Mucosa of rectum (tissue), 2 donors: ENCODE measurements at regions not wholly inside any gene's neighbourhood (a gene's known extent, or its start where the extent isn't known, plus 50 kb on each side); places are given as distances from the start of the nearest gene placed in this dataset.
"Not testable (repeated sequence)": the region's sequence is repeated elsewhere in the genome, so short reads cannot be mapped to it uniquely, and the experiment has no call there.

Experiments used
- H3K27ac ChIP-seq, 2 donors: one replicate each; pipeline ENCODE4 v1.7.0; 2013; ENCODE audit warnings: inconsistent platforms in 2 of 2, low read depth in 2 of 2, low read length in 2 of 2
- H3K27me3 ChIP-seq, 2 donors: one replicate each; pipeline ENCODE4 v1.7.0; 2013; ENCODE audit warnings: low read length in 2 of 2; ENCODE audit not compliant: control insufficient read depth in 2 of 2, insufficient read depth in 2 of 2
- H3K36me3 ChIP-seq, 2 donors: one replicate each; pipeline ENCODE4 v1.7.0; 2013; ENCODE audit warnings: low read length in 2 of 2; ENCODE audit not compliant: control insufficient read depth in 2 of 2, insufficient read depth in 2 of 2
- H3K4me1 ChIP-seq, 2 donors: one replicate each; pipeline ENCODE4 v1.7.0; 2013; ENCODE audit warnings: low read length in 2 of 2, mild to moderate bottlenecking in 1 of 2; ENCODE audit not compliant: control insufficient read depth in 2 of 2, insufficient read depth in 2 of 2
- H3K4me3 ChIP-seq, 2 donors: one replicate each; pipeline ENCODE4 v1.7.0; 2013; ENCODE audit warnings: low read length in 2 of 2
- H3K9ac ChIP-seq, 2 donors: one replicate each; pipeline ENCODE4 v1.7.0; 2013; ENCODE audit warnings: low read length in 2 of 2, low read depth in 1 of 2, mild to moderate bottlenecking in 1 of 2
- H3K9me3 ChIP-seq, 2 donors: one replicate each; pipeline ENCODE4 v1.7.0; 2013; ENCODE audit warnings: low read length in 2 of 2; ENCODE audit not compliant: control insufficient read depth in 2 of 2
- donor health status: healthy.
- donor health status: Normal muscosa, but diverticular disease.

- Histone ChIP-seq H3K27ac (no peak overlapping the region), H3K4me3 (no peak overlapping the region), H3K4me1 (no peaks in the 10 kb centered on the region), H3K36me3 (no peaks in the 10 kb centered on the region), H3K9me3 (no peaks in the 10 kb centered on the region), H3K27me3 (no peaks in the 10 kb centered on the region), H3K9ac (no peak overlapping the region)
Observed at GRCh38 chr22:22816171-22816514, 71.5 kb upstream of the IGLL5 start.

DNA sequence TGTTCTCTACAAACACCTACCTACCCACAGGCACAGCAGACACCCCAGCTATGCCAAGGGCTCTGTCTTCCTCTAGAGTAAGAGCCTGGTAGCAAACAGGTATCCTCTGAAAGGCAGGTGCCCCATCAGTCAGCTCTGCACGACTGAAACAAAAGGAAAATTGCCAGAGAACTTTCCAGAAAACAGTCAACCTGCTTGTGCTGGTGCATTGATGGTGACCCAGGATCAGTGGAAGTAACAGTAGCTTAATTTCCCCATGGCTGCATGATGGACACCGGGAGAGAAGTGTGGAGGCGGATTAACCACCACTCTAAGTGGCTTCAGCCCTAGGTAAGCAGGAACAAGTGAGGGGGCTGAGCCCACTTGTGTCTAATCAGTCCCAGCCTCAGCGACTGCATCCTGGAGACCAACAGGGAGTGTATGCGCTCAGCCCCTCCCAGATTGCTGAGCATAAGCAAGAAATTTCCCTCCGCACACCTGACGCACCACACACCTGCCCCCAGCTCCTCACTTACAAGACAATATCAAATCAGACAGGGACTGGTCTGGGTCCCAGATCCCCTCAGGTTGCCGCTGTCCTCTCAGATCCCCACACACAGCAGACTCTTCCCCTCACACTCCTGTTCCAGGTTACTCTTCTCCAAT lies 70.7 kb upstream of the IGLL5 start:
- H3K27me3 ChIP-seq = no peaks in the 10 kb centered on the region
- no peak overlapping the region for H3K9ac ChIP-seq
- peaks cover 0 to under 1% of the 10 kb centered on the region in 2 donors for H3K4me1 ChIP-seq
- no peak overlapping the region for H3K4me3 ChIP-seq
- no peaks in the 10 kb centered on the region for H3K36me3 ChIP-seq
- no peaks in the 10 kb centered on the region for H3K9me3 ChIP-seq
- no peak overlapping the region for H3K27ac ChIP-seq

DNA sequence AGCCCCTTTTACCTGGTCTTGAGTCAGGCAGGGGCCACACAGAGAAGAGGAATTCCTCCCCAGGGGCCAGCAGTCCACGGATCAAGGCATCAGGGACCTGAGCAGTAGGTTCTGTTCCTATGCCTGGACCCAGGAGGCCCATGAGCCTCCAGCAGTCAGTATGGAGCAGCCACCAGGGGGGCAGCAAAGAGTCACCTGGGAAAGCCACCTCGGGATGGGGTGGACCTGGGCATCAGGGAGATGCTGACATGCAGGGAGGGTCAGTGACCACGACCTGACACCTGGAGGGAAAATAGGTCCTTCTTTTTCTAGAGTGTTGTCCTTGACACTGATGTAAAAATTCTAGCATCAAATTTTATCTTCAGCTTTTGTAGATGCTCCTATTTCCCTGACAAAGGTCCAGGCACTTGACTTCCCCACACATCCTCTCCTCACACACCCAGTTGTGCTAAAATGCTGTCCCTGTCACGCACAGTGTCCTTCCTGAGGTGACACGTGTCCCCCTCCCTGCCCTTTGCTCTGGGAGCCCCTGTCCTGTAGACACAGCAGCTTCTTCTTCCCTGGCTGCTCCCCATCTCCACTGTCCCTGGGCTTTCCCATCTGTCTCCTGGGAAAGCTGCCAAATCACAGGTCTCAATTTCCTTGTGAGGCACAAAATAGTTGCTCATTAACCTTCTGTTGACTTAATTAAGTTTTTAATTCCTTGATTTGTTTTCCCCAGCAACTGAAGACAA lies 70.0 kb upstream of the IGLL5 start:
- Histone ChIP-seq H3K9ac (no peak overlapping the region), H3K27ac (no peak overlapping the region), H3K4me1 (peaks cover 0 to 4% of the 10 kb centered on the region in 2 donors), H3K9me3 (no peaks in the 10 kb centered on the region), H3K4me3 (no peak overlapping the region), H3K27me3 (no peaks in the 10 kb centered on the region), H3K36me3 (no peaks in the 10 kb centered on the region)

- Histone ChIP-seq H3K27ac (no peak overlapping the region), H3K36me3 (no peaks in the 10 kb centered on the region), H3K9me3 (no peaks in the 10 kb centered on the region), H3K27me3 (no peaks in the 10 kb centered on the region), H3K9ac (no peak overlapping the region), H3K4me3 (no peak overlapping the region), H3K4me1 (peaks cover 0 to 4% of the 10 kb centered on the region in 2 donors)
Observed at GRCh38 chr22:22818202-22818538, 69.4 kb upstream of the IGLL5 start.

DNA sequence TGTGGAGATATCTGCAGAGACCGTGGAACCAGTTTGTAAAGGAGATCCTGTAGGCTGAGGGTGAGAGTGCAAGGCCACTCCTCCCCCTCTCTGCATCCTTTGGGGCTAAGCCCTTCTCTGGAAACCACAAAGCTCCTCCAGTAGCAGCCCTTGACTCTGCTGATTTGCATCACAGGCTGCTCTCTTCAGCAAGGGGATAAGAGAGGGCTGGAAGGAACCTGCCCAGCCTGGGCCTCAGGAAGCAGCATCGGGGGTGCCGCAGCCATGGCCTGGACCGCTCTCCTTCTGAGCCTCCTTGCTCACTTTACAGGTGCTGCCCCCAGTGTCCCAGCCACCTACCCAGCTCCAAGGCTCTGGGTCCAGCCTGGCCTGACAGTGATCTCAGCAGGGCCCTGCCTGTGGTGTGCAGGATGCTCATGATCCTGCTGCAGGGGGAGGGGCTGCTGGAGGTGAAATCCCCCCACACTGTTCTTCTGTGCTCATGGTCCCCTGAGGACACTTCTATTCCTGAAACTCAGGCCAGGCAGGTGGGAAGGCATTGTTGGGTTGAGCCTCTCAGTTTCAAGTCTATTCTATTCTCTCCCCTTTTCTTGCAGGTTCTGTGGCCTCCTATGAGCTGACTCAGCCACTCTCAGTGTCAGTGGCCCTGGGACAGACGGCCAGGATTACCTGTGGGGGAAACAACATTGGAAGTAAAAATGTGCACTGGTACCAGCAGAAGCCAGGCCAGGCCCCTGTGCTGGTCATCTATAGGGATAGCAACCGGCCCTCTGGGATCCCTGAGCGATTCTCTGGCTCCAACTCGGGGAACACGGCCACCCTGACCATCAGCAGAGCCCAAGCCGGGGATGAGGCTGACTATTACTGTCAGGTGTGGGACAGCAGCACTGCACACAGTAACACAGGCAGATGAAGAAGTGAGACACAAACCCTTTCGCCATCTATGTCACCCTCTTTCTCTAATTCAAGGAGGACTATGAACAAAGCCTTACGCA lies 68.5 kb upstream of the IGLL5 start:
- H3K4me3 ChIP-seq = no peak overlapping the region
- H3K36me3 ChIP-seq = no peaks in the 10 kb centered on the region
- no peaks in the 10 kb centered on the region for H3K27me3 ChIP-seq
- H3K9ac ChIP-seq = no peak overlapping the region
- no peaks in the 10 kb centered on the region for H3K9me3 ChIP-seq
- peak overlapping the region in 1 of 2 donors; percentile 43 for H3K27ac ChIP-seq
- H3K4me1 ChIP-seq = peaks cover 0 to 4% of the 10 kb centered on the region in 2 donors

GRCh38 chr22:22820076-22820475 lies 67.5 kb upstream of the IGLL5 start:
- peak overlapping the region in 1 of 2 donors; percentile 38 for H3K27ac ChIP-seq

GRCh38 chr22:22820626-22821025 lies 67.0 kb upstream of the IGLL5 start:
- Histone ChIP-seq H3K36me3 (no peaks in the 10 kb centered on the region), H3K27me3 (no peaks in the 10 kb centered on the region), H3K4me3 (no peak overlapping the region), H3K4me1 (peaks cover 0 to 4% of the 10 kb centered on the region in 2 donors), H3K9me3 (no peaks in the 10 kb centered on the region), H3K9ac (no peak overlapping the region), H3K27ac (peak overlapping the region in 1 of 2 donors; percentile 38)

More at GRCh38 chr22:22820076-22820475, 67.5 kb upstream of the IGLL5 start:
- Histone ChIP-seq H3K9ac (no peak overlapping the region), H3K9me3 (no peaks in the 10 kb centered on the region), H3K27me3 (no peaks in the 10 kb centered on the region), H3K36me3 (no peaks in the 10 kb centered on the region), H3K4me1 (peaks cover 0 to 4% of the 10 kb centered on the region in 2 donors), H3K4me3 (no peak overlapping the region)

DNA sequence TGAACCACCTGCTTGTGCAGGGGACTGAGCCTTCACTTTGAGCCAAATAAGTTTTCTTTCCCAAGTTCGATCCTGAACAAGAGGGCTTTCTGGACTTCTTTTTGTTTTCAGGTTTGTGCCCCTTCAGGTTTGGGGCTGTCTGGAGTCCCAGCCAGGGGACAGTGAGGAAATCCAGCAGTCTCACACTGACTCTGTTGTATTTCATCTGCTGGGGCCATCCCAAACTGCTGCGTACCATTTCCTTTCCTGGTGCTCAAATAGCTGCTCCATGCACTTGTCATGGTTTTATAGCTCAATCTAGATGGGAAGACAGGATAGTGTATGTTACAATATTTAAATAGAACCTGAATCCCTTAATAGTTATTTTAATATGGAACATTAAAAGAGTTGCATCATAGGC lies 66.3 kb upstream of the IGLL5 start:
- Histone ChIP-seq H3K9me3 (no peaks in the 10 kb centered on the region), H3K9ac (no peak overlapping the region), H3K27ac (no peak overlapping the region), H3K4me1 (peaks cover 0 to 4% of the 10 kb centered on the region in 2 donors), H3K4me3 (no peak overlapping the region), H3K27me3 (no peaks in the 10 kb centered on the region), H3K36me3 (no peaks in the 10 kb centered on the region)

DNA sequence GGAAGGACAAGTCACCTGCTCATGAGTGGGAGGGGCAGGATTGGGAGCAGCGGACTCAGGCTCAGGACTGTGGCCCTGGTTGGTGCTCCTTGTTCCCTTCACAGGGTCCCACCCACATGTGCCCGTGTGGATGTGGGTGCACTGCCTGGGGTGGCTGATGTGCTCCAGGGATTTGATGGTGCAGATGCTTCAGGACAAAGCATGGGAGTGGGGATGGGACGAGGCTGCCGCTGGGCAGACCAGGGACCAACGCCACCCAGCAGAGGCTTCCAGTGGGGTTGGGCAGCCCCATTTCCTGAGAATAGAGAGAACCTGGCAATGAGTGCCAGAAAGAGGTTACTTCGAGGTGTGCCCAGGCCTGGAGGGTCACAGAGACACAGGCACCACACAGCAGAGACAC lies 65.5 kb upstream of the IGLL5 start:
- H3K27ac ChIP-seq = no peak overlapping the region
- no peaks in the 10 kb centered on the region for H3K9me3 ChIP-seq
- no peak overlapping the region for H3K4me3 ChIP-seq
- peaks cover 0 to 4% of the 10 kb centered on the region in 2 donors for H3K4me1 ChIP-seq
- H3K9ac ChIP-seq = no peak overlapping the region
- no peaks in the 10 kb centered on the region for H3K27me3 ChIP-seq
- H3K36me3 ChIP-seq = no peaks in the 10 kb centered on the region

- H3K36me3 ChIP-seq, H3K9ac ChIP-seq, H3K9me3 ChIP-seq, H3K4me3 ChIP-seq, H3K4me1 ChIP-seq, H3K27ac ChIP-seq, H3K27me3 ChIP-seq: not testable (repeated sequence)
Observed at GRCh38 chr22:22822553-22822952, 65.1 kb upstream of the IGLL5 start.
